Upper lobe of left lung (tissue), 6 donors: ENCODE measurements at regions not wholly inside any gene's neighbourhood (a gene's known extent, or its start where the extent isn't known, plus 50 kb on each side); places are given as distances from the start of the nearest gene placed in this dataset.

Source experiments
- ATAC-seq, 2 donors: fragments of 200-7000 bp; cut with Tn5 transposase; one replicate each; pipeline ENCODE4 v1.9.1; 2022; ENCODE audit warnings: mild to moderate bottlenecking in 2 of 2, moderate library complexity in 2 of 2; ENCODE audit not compliant: low FRiP score in 2 of 2
- DNase-seq, 2 donors: peaks; one replicate each; pipeline ENCODE4 v3.0.0-alpha.2; 2019 to 2020
- H3K27ac ChIP-seq, 4 donors: fragments of 200-600 bp; sonication (generic); one replicate each; pipeline ENCODE4 v1.5.1; 2016 to 2019
- H3K27me3 ChIP-seq, 4 donors: fragments of 200-600 bp; sonication (generic); one replicate each; pipeline ENCODE4 v1.5.1; 2017 to 2019
- H3K36me3 ChIP-seq, 4 donors: fragments of 200-600 bp; sonication (generic); one replicate each; pipeline ENCODE4 v1.5.1; 2016 to 2019
- H3K4me1 ChIP-seq, 4 donors: fragments of 200-600 bp; sonication (generic); one replicate each; pipeline ENCODE4 v1.5.1; 2018 to 2019
- H3K4me3 ChIP-seq, 4 donors: fragments of 200-600 bp; sonication (generic); one replicate each; pipeline ENCODE4 v1.5.1; 2017 to 2019; ENCODE audit warnings: mild to moderate bottlenecking in 2 of 4, moderate library complexity in 1 of 4
- H3K9me3 ChIP-seq, 4 donors: fragments of 200-600 bp; sonication (generic); one replicate each; pipeline ENCODE4 v1.5.1; 2018 to 2019
- CTCF ChIP-seq, 6 experiments: fragments of 450-650 bp in 4 of 6; fragments of 200-600 bp in 2 of 6; sonication (generic) in 2 of 6; IDR thresholded peaks; one replicate each; pipeline ENCODE4 v1.5.1; 2016 to 2019; ENCODE audit warnings: antibody characterized with exemption in 6 of 6
- EP300 ChIP-seq, 4 donors: sonication (generic); formaldehyde crosslinking; IDR thresholded peaks; one replicate each; pipeline ENCODE4 v1.5.1; 2017; ENCODE audit warnings: antibody characterized with exemption in 4 of 4, control low read depth in 2 of 4
- POLR2A ChIP-seq, 4 donors: fragments of 450-650 bp; IDR thresholded peaks; one replicate each; pipeline ENCODE4 v1.5.1; 2016 to 2017; ENCODE audit warnings: antibody characterized with exemption in 4 of 4, mild to moderate bottlenecking in 2 of 4
- POLR2AphosphoS5 ChIP-seq, 2 donors: sonication (generic); formaldehyde crosslinking; IDR thresholded peaks; one replicate each; pipeline ENCODE4 v1.5.1; 2017; ENCODE audit warnings: antibody characterized with exemption in 2 of 2
- WGBS, 2 donors: methylation state at CpG; one replicate each; pipeline ENCODE4 v1.1.5; 2017 to 2018; 5-methylcytosine and 5-hydroxymethylcytosine counted together
- donor health status: DM: no; HTN: no; CAD: no; lungs with moderate emphysema.
- donor health status: DM: no; HTN: yes; CAD: no; lungs with severe emphysema.

DNA sequence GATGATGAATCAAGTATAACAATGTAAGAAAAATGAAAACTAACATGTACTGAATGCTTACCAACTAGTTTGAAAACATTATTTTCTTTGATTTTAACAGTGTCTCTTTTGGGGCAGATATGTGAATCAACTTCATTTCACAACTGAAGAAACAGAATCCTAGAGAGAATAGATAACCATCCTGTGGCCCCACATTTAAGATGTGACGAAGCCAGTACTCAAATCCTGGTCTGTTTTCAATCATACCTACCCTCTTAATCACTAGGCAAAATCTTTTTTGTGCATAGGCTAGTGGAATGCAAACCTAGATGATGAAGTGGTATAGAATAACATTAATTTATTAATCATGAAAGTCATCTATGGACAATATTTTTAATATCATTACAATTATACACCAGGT lies 371.6 kb upstream of the EPHA7 start:
- no peaks in the 10 kb centered on the region for H3K36me3 ChIP-seq
- no peak for ATAC-seq
- no peak overlapping the region for H3K27ac ChIP-seq
- no peak overlapping the region for H3K4me3 ChIP-seq
- DNase-seq: no peak
- H3K27me3 ChIP-seq: no peaks in the 10 kb centered on the region
- no peaks in the 10 kb centered on the region for H3K4me1 ChIP-seq
- 61 to 63% methylated on average over 1 of the region's 1 CpG for WGBS, 2 donors
- H3K9me3 ChIP-seq: no peaks in the 10 kb centered on the region
- TF ChIP-seq EP300 (IDR thresholded peaks at IDR 0.05) (no peak), POLR2AphosphoS5 (IDR thresholded peaks at IDR 0.05) (no peak), CTCF (IDR thresholded peaks at IDR 0.05) (no peak), POLR2A (IDR thresholded peaks at IDR 0.05) (no peak)

- TF ChIP-seq CTCF (IDR thresholded peaks at IDR 0.05) (no peak), POLR2AphosphoS5 (IDR thresholded peaks at IDR 0.05) (no peak), POLR2A (IDR thresholded peaks at IDR 0.05) (no peak), EP300 (IDR thresholded peaks at IDR 0.05) (no peak)
- H3K4me1 ChIP-seq: no peaks in the 10 kb centered on the region
- DNase-seq (no peak), ATAC-seq (no peak)
- no peaks in the 10 kb centered on the region for H3K27me3 ChIP-seq
- no peak overlapping the region for H3K27ac ChIP-seq
- no peaks in the 10 kb centered on the region for H3K9me3 ChIP-seq
- no peaks in the 10 kb centered on the region for H3K36me3 ChIP-seq
- H3K4me3 ChIP-seq: no peak overlapping the region
- 79 to 85% methylated on average over 2 of the region's 2 CpGs for WGBS, 2 donors
Observed at GRCh38 chr6:93789532-93789931, 370.2 kb upstream of the EPHA7 start.

DNA sequence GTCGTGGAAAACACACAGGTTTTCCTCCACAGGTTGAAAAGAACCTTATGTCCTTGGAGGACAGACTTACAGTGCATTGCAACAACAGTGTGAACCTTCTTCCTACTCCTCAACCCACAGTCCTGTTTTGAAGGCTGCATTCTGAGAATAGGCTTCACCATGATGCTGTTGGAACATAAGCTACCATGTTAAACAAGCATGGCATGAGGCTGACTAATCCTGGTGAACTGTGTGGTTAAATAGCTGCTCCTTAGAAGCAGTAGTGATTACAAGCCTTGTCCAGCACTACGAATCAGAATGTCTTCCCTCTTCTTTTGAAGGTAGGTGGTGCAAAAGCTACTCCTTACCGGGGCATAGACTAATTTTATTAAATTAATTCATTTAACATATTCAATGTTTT lies 368.5 kb upstream of the EPHA7 start:
- Histone ChIP-seq H3K4me1 (no peaks in the 10 kb centered on the region), H3K9me3 (no peaks in the 10 kb centered on the region), H3K36me3 (no peaks in the 10 kb centered on the region), H3K4me3 (no peak overlapping the region), H3K27ac (no peak overlapping the region), H3K27me3 (no peaks in the 10 kb centered on the region)
- WGBS, 2 donors: 72 to 77% methylated on average over 3 of the region's 3 CpGs
- DNase-seq (no peak), ATAC-seq (no peak)
- TF ChIP-seq EP300 (IDR thresholded peaks at IDR 0.05) (no peak), CTCF (IDR thresholded peaks at IDR 0.05) (no peak), POLR2A (IDR thresholded peaks at IDR 0.05) (no peak)

DNA sequence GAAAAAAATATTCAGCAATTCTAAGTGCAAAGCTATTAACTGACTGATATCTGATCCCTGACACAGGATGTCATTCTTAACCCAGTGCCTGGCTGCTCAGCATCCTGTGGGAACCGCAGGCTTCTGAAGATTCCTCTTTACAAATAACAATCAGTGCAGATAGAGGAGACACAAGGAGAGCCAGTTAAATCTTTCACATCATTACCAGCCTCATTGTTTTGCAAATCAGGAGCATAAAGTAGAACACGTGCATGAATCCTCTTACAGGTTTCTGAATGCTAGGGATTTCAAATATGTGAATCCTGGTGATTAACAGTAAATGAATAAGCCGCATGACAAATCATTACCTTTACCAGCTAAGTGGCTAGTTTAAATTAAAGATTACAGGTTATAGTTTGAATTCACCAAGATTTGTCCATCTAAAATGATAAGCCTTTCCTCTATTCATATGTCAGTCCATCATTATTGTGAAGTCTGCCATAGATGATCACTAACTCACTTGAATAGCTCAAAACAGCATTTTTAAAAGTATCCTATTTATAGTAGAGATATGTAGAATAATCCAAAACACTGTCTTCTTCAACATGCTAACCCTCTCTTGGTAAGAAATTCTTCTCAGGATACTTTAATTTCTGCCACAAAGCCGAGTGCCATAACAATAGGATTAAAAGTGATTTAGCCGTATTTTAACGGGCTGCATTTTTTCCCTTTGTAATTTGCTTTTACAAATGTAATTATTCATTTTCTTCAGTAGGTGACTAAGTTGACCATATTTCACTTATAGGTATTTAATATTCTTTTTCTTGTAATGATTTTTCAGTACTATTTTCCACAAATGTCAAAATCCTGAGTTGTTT lies 367.3 kb upstream of the EPHA7 start:
- ATAC-seq (no peak), DNase-seq (no peak)
- Histone ChIP-seq H3K27ac (no peak overlapping the region), H3K36me3 (no peaks in the 10 kb centered on the region), H3K4me1 (no peaks in the 10 kb centered on the region), H3K4me3 (no peak overlapping the region), H3K9me3 (no peaks in the 10 kb centered on the region), H3K27me3 (no peaks in the 10 kb centered on the region)
- 56 to 61% methylated on average over 6 of the region's 6 CpGs for WGBS, 2 donors
- TF ChIP-seq POLR2A (IDR thresholded peaks at IDR 0.05) (no peak), CTCF (IDR thresholded peaks at IDR 0.05) (no peak), EP300 (IDR thresholded peaks at IDR 0.05) (no peak), POLR2AphosphoS5 (IDR thresholded peaks at IDR 0.05) (no peak)

DNA sequence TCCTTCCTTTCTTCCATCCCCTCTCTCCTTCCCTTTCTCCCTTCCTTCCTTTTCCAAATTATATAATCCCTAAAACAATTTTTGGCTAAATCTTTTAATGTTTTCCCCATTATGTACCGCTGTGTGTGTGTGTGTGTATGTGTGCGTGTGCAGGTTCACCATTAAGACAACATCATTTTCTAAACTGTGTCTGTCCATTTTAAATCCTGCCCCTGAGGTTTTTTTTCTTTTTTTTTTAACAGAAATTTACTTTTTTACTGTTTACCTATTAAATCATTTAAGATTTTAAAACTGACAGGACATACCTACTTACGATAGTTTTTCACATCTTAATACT lies 366.3 kb upstream of the EPHA7 start:
- no peak overlapping the region for H3K4me3 ChIP-seq
- H3K27ac ChIP-seq: no peak overlapping the region
- no peaks in the 10 kb centered on the region for H3K36me3 ChIP-seq
- no peak for ATAC-seq
- TF ChIP-seq POLR2AphosphoS5 (IDR thresholded peaks at IDR 0.05) (no peak), CTCF (IDR thresholded peaks at IDR 0.05) (no peak), POLR2A (IDR thresholded peaks at IDR 0.05) (no peak), EP300 (IDR thresholded peaks at IDR 0.05) (no peak)
- no peak for DNase-seq
- no peaks in the 10 kb centered on the region for H3K27me3 ChIP-seq
- WGBS, 2 donors: 91 to 94% methylated on average over 3 of the region's 3 CpGs
- H3K9me3 ChIP-seq: no peaks in the 10 kb centered on the region
- H3K4me1 ChIP-seq: no peaks in the 10 kb centered on the region
